SK-N-SH treated with all-trans-retinoic acid at 6 μM for 48 hours (cell line): ENCODE measurements at regions not wholly inside any gene's neighbourhood (a gene's known extent, or its start where the extent isn't known, plus 50 kb on each side); places are given as distances from the start of the nearest gene placed in this dataset.
"Not testable (repeated sequence)": the region's sequence is repeated elsewhere in the genome, so short reads cannot be mapped to it uniquely, and the experiment has no call there.

Source experiments
- BACH2 ChIP-seq: fragments of 250-450 bp; sonication (Bioruptor Pico); IDR thresholded peaks from 2 replicates; pipeline ENCODE4 v1.9.0; 2021; ENCODE audit warnings: mild to moderate bottlenecking, borderline replicate concordance
- CSDC2 ChIP-seq: fragments of 250-450 bp; sonication (Bioruptor Pico); IDR thresholded peaks from 2 replicates; pipeline ENCODE4 v1.5.0; 2020; ENCODE audit warnings: mild to moderate bottlenecking, moderate library complexity
- GLIS3 ChIP-seq: fragments of 250-450 bp; sonication (Bioruptor Pico); IDR thresholded peaks from 2 replicates; pipeline ENCODE4 v1.5.0; 2020; ENCODE audit warnings: mild to moderate bottlenecking, moderate library complexity
- ISL1 ChIP-seq: fragments of 250-450 bp; sonication (Bioruptor Pico); IDR thresholded peaks from 2 replicates; pipeline ENCODE4 v2.1.2; 2022; ENCODE audit warnings: mild to moderate bottlenecking, moderate library complexity
- OSR1 ChIP-seq: fragments of 250-450 bp; sonication (Bioruptor Pico); IDR thresholded peaks from 2 replicates; pipeline ENCODE4 v1.8.0; 2022; ENCODE audit warnings: moderate library complexity, mild to moderate bottlenecking, inconsistent platforms
- RARB ChIP-seq: fragments of 250-450 bp; sonication (Bioruptor Pico); IDR thresholded peaks from 2 replicates; pipeline ENCODE4 v1.8.0; 2021; ENCODE audit warnings: mild to moderate bottlenecking, moderate library complexity
- TOX ChIP-seq: fragments of 250-450 bp; sonication (Bioruptor Pico); IDR thresholded peaks from 2 replicates; pipeline ENCODE4 v1.8.0; 2021; ENCODE audit warnings: mild to moderate bottlenecking, moderate library complexity, borderline replicate concordance
- ZFP3 ChIP-seq: fragments of 250-450 bp; sonication (Bioruptor Pico); IDR thresholded peaks from 2 replicates; pipeline ENCODE4 v1.5.0; 2020; ENCODE audit warnings: mild to moderate bottlenecking, moderate library complexity
- ZFP30 ChIP-seq: fragments of 450-650 bp; formaldehyde crosslinking; IDR thresholded peaks from 2 replicates; pipeline ENCODE4 v1.5.0; 2022; ENCODE audit warnings: mild to moderate bottlenecking, moderate library complexity
- ZNF565 ChIP-seq: fragments of 450-650 bp; formaldehyde crosslinking; conservative IDR thresholded peaks from 2 replicates; pipeline ENCODE4 v1.5.0; 2020; ENCODE audit warnings: low read depth, mild to moderate bottlenecking, moderate library complexity
- ZNF70 ChIP-seq: fragments of 450-650 bp; formaldehyde crosslinking; IDR thresholded peaks from 2 replicates; pipeline ENCODE4 v1.5.0; 2020; ENCODE audit warnings: mild to moderate bottlenecking, moderate library complexity
- TF ChIP-seq, protein P1 (sequence below): fragments of 250-450 bp; sonication (Bioruptor Pico); IDR thresholded peaks from 2 replicates; pipeline ENCODE4 v1.8.0; 2020; ENCODE audit warnings: mild to moderate bottlenecking, moderate library complexity, borderline replicate concordance
- TF ChIP-seq, protein P2 (sequence below): fragments of 250-450 bp; sonication (Bioruptor Pico); IDR thresholded peaks from 2 replicates; pipeline ENCODE4 v1.5.1; 2020; ENCODE audit warnings: low read depth, mild to moderate bottlenecking, moderate library complexity

DNA sequence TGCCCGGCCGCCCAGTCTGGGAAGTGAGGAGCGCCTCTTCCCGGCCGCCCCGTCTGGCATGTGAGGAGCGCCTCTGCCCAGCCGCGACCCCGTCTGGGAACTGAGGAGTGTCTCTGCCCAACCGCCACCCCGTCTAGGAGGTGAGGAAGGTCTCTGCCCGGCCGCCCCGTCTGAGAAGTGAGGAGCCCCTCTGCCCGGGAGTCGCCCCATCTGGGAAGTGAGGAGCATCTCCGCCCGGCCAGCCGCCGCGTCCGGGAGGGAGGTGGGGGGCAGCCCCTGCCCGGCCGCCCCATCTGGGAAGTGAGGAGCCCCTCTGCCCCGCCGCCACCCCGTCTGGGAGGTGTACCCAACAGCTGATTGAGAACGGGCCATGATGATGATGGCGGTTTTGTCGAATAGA lies 109.6 kb upstream of the SLITRK5 start:
- TF ChIP-seq CSDC2 (CRISPR knock-in tag); BACH2 (CRISPR knock-in tag); ZFP3 (CRISPR knock-in tag); OSR1 (CRISPR knock-in tag); RARB; ZNF565 (CRISPR knock-in tag); ZNF70 (CRISPR knock-in tag); GLIS3 (CRISPR knock-in tag); TOX; ISL1 (CRISPR knock-in tag); ZFP30 (CRISPR knock-in tag): not testable (repeated sequence)
- TF ChIP-seq, protein P1, sequence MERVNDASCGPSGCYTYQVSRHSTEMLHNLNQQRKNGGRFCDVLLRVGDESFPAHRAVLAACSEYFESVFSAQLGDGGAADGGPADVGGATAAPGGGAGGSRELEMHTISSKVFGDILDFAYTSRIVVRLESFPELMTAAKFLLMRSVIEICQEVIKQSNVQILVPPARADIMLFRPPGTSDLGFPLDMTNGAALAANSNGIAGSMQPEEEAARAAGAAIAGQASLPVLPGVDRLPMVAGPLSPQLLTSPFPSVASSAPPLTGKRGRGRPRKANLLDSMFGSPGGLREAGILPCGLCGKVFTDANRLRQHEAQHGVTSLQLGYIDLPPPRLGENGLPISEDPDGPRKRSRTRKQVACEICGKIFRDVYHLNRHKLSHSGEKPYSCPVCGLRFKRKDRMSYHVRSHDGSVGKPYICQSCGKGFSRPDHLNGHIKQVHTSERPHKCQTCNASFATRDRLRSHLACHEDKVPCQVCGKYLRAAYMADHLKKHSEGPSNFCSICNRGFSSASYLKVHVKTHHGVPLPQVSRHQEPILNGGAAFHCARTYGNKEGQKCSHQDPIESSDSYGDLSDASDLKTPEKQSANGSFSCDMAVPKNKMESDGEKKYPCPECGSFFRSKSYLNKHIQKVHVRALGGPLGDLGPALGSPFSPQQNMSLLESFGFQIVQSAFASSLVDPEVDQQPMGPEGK (CRISPR knock-in tag): not testable (repeated sequence)
- TF ChIP-seq, protein P2, sequence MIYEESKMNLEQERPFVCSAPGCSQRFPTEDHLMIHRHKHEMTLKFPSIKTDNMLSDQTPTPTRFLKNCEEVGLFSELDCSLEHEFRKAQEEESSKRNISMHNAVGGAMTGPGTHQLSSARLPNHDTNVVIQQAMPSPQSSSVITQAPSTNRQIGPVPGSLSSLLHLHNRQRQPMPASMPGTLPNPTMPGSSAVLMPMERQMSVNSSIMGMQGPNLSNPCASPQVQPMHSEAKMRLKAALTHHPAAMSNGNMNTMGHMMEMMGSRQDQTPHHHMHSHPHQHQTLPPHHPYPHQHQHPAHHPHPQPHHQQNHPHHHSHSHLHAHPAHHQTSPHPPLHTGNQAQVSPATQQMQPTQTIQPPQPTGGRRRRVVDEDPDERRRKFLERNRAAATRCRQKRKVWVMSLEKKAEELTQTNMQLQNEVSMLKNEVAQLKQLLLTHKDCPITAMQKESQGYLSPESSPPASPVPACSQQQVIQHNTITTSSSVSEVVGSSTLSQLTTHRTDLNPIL (CRISPR knock-in tag): not testable (repeated sequence)
